Right atrium auricular region (tissue), 2 donors: ENCODE measurements at regions not wholly inside any gene's neighbourhood (a gene's known extent, or its start where the extent isn't known, plus 50 kb on each side); places are given as distances from the start of the nearest gene placed in this dataset.
A peak's percentile ranks its signal among the peaks of the same experiment; 100 is the strongest.

ENCODE experiments used
- DNase-seq: peaks from one replicate; pipeline ENCODE4 v3.0.0-alpha.2; 2019; ENCODE audit warnings: low spot score
- H3K27ac ChIP-seq, 2 donors: fragments of 200-600 bp; sonication (generic); 1 replicate in 1 of 2; 2 replicates in 1 of 2; pipeline ENCODE4 v1.5.1; 2016 to 2019
- H3K27me3 ChIP-seq, 2 donors: fragments of 200-600 bp; sonication (generic); one replicate each; pipeline versions ENCODE4 v1.5.1 to v1.6.0; 2017 to 2019
- H3K36me3 ChIP-seq: fragments of 200-600 bp; sonication (generic); one replicate; pipeline ENCODE4 v1.5.1; 2016
- H3K4me1 ChIP-seq, 2 donors: fragments of 200-600 bp; sonication (generic); one replicate each; pipeline versions ENCODE4 v1.5.1 to v1.6.0; 2017 to 2019
- H3K4me3 ChIP-seq, 2 donors: fragments of 200-600 bp; sonication (generic); 1 replicate in 1 of 2; 2 replicates in 1 of 2; pipeline ENCODE4 v1.5.1; 2017 to 2019; ENCODE audit warnings: mild to moderate bottlenecking in 1 of 2, moderate library complexity in 1 of 2
- H3K9me3 ChIP-seq, 2 donors: fragments of 200-600 bp; sonication (generic); one replicate each; pipeline ENCODE4 v1.5.1; 2019
- TF ChIP-seq, protein P1 (sequence below), 2 donors: fragments of 200-600 bp; sonication (generic); IDR thresholded peaks; one replicate each; pipeline ENCODE4 v1.5.1; 2019; ENCODE audit warnings: antibody characterized with exemption in 2 of 2

DNA sequence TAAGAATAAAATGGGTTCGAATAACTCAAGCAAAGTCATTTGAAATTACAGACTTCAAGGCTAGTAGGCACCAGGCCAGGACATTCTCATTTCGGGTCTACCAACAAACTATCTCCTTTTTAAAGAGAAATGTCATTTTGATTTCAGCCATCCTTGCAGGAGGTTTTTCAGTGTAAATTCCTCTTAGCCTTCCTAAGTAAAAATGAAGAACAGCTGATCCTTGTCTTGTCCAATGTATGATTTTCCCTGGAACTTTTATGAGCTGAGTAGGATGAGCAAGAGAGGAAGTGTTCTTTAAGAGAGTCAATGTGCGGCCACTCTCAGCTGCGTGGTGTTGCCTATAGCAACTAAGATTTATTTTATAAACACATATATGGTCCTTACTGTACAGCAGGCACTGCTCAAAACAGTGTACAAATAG, 110.1 kb downstream of the PLCE1 start:
- Histone ChIP-seq H3K4me1 (peaks cover 0 to 55% of the 10 kb centered on the region in 2 donors), H3K36me3 (no peaks in the 10 kb centered on the region), H3K4me3 (no peak overlapping the region), H3K9me3 (no peaks in the 10 kb centered on the region), H3K27me3 (no peaks in the 10 kb centered on the region), H3K27ac (peak overlapping the region in 1 of 2 donors; percentile 13)
- DNase-seq, result no peak
- TF ChIP-seq, protein P1, sequence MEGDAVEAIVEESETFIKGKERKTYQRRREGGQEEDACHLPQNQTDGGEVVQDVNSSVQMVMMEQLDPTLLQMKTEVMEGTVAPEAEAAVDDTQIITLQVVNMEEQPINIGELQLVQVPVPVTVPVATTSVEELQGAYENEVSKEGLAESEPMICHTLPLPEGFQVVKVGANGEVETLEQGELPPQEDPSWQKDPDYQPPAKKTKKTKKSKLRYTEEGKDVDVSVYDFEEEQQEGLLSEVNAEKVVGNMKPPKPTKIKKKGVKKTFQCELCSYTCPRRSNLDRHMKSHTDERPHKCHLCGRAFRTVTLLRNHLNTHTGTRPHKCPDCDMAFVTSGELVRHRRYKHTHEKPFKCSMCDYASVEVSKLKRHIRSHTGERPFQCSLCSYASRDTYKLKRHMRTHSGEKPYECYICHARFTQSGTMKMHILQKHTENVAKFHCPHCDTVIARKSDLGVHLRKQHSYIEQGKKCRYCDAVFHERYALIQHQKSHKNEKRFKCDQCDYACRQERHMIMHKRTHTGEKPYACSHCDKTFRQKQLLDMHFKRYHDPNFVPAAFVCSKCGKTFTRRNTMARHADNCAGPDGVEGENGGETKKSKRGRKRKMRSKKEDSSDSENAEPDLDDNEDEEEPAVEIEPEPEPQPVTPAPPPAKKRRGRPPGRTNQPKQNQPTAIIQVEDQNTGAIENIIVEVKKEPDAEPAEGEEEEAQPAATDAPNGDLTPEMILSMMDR (IDR thresholded peaks at IDR 0.05), result no peak

DNA sequence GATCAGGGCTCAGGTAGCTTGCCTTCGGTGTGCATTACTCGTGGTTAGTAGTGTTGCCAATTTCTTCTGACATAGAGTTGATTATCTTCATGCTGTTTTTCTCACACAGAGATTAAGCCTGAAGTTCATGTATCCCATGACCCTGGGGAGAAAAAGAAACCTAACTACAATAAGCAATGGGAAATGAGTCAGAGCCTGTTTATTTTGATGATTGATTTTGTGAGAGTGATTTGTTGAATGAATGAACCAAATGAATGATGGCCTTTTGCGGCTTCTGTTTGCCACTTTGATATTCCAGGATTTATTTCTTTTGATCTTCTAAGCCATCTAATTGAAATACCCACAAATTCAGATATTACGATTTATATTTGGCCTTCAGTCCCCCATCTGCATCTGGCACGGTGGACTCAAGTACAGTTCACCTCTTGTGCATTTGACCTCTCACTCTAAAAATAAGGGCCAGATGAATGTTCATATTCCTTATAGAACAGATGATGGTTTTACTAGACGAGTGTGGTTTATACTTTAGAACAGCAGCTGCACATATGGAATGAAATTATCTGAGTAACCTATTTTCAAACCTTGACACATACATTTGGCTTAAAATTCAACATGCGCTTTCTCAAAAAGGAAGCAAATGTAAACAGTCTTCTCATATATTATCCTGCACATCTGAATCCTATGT, 110.7 kb downstream of the PLCE1 start:
- peak overlapping the region in 1 of 2 donors; percentile 13 for H3K27ac ChIP-seq

DNA sequence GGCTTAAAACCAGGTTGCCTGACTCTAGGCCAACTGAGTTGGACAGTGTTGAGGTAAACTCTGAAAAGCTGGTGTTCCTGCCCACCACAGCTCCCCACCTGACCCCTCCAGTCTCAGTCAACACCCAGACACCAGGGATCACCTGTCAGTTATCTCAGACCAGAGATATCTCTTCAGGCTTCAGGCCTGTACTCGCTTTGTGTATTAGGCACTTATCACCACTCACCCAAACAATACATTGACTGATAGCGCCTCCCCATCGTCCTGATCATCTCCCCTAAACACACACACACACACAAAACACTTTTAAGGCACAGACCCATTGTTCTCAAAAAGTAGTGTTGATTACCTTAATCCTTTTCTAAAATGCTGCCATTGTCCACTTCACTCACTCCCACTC, 111.5 kb downstream of the PLCE1 start:
- no peak for DNase-seq
- H3K27ac ChIP-seq, result no peak overlapping the region
- no peaks in the 10 kb centered on the region for H3K36me3 ChIP-seq
- peaks cover 0 to 52% of the 10 kb centered on the region in 2 donors for H3K4me1 ChIP-seq
- no peak overlapping the region for H3K4me3 ChIP-seq
- TF ChIP-seq, protein P1 (IDR thresholded peaks at IDR 0.05), result no peak
- H3K9me3 ChIP-seq, result no peaks in the 10 kb centered on the region
- no peaks in the 10 kb centered on the region for H3K27me3 ChIP-seq

More for the DNA sequence above, 110.7 kb downstream of the PLCE1 start:
- TF ChIP-seq, protein P1 (IDR thresholded peaks at IDR 0.05), result no peak
- Histone ChIP-seq H3K9me3 (no peaks in the 10 kb centered on the region), H3K4me3 (no peak overlapping the region), H3K27me3 (no peaks in the 10 kb centered on the region), H3K36me3 (no peaks in the 10 kb centered on the region), H3K4me1 (peaks cover 0 to 52% of the 10 kb centered on the region in 2 donors)
- no peak for DNase-seq

DNA sequence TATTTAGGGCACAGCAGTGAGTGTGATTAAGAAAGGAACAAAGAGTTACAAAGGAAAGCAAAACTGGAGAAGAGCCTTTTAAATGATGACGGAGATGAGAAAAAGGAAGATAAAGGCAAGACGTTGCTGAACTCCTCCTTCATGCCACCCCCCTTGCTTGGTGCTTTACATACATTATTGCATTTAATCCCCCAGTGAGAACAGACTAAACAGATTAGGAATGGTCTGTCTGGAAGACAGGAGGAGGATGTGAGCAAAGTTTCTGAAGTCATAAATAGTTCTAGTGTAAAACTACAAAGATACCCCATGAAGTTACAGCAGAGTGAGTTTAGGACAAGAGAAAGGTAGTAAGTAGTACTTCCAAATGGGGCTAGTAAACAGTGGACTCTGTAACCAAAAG, 113.5 kb downstream of the PLCE1 start:
- peaks cover 0 to 48% of the 10 kb centered on the region in 2 donors for H3K4me1 ChIP-seq
- H3K36me3 ChIP-seq, result no peaks in the 10 kb centered on the region
- no peak for DNase-seq
- no peaks in the 10 kb centered on the region for H3K27me3 ChIP-seq
- H3K27ac ChIP-seq, result no peak overlapping the region
- H3K9me3 ChIP-seq, result no peaks in the 10 kb centered on the region
- no peak overlapping the region for H3K4me3 ChIP-seq
- TF ChIP-seq, protein P1 (IDR thresholded peaks at IDR 0.05), result no peak

DNA sequence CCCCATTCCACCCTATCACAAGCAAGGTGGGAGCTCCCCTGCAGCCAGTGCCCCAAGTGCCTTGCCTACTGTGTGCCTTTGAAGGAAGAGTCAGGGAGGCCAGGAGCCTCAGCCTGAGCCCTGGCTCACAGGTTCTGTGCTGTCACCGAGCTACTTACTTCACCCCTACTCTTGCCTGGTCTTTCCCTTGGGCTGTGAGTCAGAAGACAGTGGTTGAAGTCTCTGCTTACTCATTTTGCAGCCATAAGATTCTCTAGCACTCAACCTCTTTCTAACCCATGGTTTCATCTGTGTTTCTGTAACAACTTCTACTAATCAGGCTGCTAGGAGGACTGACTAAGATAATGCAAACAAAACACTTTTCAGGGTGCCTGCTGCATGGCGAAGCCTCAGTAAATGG, 114.5 kb downstream of the PLCE1 start:
- peaks cover 0 to 38% of the 10 kb centered on the region in 2 donors for H3K4me1 ChIP-seq
- H3K27ac ChIP-seq, result no peak overlapping the region

More for the DNA sequence above, 114.5 kb downstream of the PLCE1 start:
- TF ChIP-seq, protein P1 (IDR thresholded peaks at IDR 0.05), result no peak
- Histone ChIP-seq H3K27me3 (no peaks in the 10 kb centered on the region), H3K9me3 (no peaks in the 10 kb centered on the region), H3K4me3 (no peak overlapping the region), H3K36me3 (no peaks in the 10 kb centered on the region)
- DNase-seq, result no peak
